Spinal cord (tissue), 9 donors: ENCODE measurements at regions not wholly inside any gene's neighbourhood (a gene's known extent, or its start where the extent isn't known, plus 50 kb on each side); places are given as distances from the start of the nearest gene placed in this dataset.

Experiments
- DNase-seq, 6 donors: peaks; one replicate each; pipeline versions ENCODE4 v3.0.0 to v3.0.0-alpha.2; 2013 to 2015; ENCODE audit warnings: low spot score in 6 of 6, low read depth in 4 of 6
- H3K27ac ChIP-seq: one replicate; pipeline ENCODE4 v1.5.1; 2013; ENCODE audit warnings: low read depth, low read length, control low read depth
- H3K27me3 ChIP-seq: one replicate; pipeline ENCODE4 v1.6.1; 2013; ENCODE audit warnings: low read length; ENCODE audit not compliant: control insufficient read depth, insufficient read depth
- H3K36me3 ChIP-seq: one replicate; pipeline ENCODE4 v1.6.1; 2013; ENCODE audit warnings: low read length; ENCODE audit not compliant: control insufficient read depth, insufficient read depth
- H3K4me1 ChIP-seq: one replicate; pipeline ENCODE4 v1.6.1; 2013; ENCODE audit warnings: low read length; ENCODE audit not compliant: control insufficient read depth, insufficient read depth
- H3K4me3 ChIP-seq: one replicate; pipeline ENCODE4 v1.5.1; 2013; ENCODE audit warnings: low read depth, low read length, control low read depth
- H3K9me3 ChIP-seq: one replicate; pipeline ENCODE4 v1.6.1; 2013; ENCODE audit warnings: low read length; ENCODE audit not compliant: control insufficient read depth, insufficient read depth
- WGBS: methylation state at CpG from one replicate; pipeline ENCODE4 v1.1.5; 2013; ENCODE audit warnings: missing lambda C conversion rate; ENCODE audit not compliant: insufficient coverage; 5-methylcytosine and 5-hydroxymethylcytosine counted together
- donor health status: healthy.

- WGBS, result 50% methylated on average over 2 of the region's 2 CpGs
Measured at GRCh38 chr21:32878661-32879060, 107.1 kb upstream of the PAXBP1 start.

GRCh38 chr21:32881458-32881857 lies 109.9 kb upstream of the PAXBP1 start:
- H3K4me3 ChIP-seq, result no peak overlapping the region
- WGBS, result 95% methylated on average over 4 of the region's 5 CpGs

More at GRCh38 chr21:32878661-32879060, 107.1 kb upstream of the PAXBP1 start:
- H3K9me3 ChIP-seq, result no peaks in the 10 kb centered on the region
- H3K4me1 ChIP-seq, result no peaks in the 10 kb centered on the region
- DNase-seq, result no peak
- no peak overlapping the region for H3K27ac ChIP-seq
- H3K27me3 ChIP-seq, result no peaks in the 10 kb centered on the region
- no peaks in the 10 kb centered on the region for H3K36me3 ChIP-seq
- H3K4me3 ChIP-seq, result no peak overlapping the region

DNA sequence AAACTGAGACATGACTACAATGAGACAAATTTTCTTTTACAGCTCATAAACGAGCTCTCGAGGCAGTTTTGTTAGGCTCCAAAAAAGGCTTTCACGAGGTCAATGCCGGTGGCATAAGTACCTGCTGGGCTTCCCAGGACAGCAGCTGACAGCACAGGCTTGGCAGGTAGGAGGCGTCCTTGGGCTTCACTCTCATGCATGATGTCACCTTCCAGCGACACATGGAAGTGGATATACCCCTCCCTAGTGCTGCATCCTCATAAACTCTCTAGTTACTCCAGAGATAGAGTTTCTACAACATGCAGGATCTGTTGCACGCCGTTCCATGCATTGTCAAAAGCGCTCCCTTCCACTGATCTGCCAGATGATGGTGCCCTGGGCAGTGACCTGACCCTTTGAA lies 112.5 kb upstream of the PAXBP1 start:
- WGBS, result 80% methylated on average over 9 of the region's 9 CpGs
- no peak overlapping the region for H3K4me3 ChIP-seq

More at GRCh38 chr21:32881458-32881857, 109.9 kb upstream of the PAXBP1 start:
- Histone ChIP-seq H3K27me3 (no peaks in the 10 kb centered on the region), H3K36me3 (no peaks in the 10 kb centered on the region), H3K9me3 (no peaks in the 10 kb centered on the region), H3K4me1 (no peaks in the 10 kb centered on the region), H3K27ac (no peak overlapping the region)
- no peak for DNase-seq

DNA sequence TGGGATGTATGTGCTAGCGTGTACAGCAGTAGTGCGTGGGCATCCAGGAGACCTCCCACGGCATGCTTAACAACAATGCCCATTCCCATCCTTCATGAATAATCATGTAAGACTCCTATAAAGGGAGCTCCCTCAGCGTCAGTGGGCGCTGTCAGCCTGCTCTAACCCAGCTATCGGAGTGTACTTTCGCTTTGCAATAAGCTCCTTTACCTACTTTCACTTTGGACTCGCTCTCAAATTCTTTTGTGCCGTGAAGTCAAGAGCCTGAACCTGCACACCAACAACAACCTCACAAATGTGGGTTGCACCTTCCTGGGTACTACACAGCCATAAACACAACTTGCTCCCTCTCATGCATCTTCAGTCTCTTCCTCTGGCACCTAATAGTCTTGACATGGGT lies 114.8 kb upstream of the PAXBP1 start:
- 81% methylated on average over 7 of the region's 9 CpGs for WGBS
- no peaks in the 10 kb centered on the region for H3K36me3 ChIP-seq
- H3K4me3 ChIP-seq, result no peak overlapping the region
- DNase-seq, result no peak
- H3K4me1 ChIP-seq, result no peaks in the 10 kb centered on the region
- no peaks in the 10 kb centered on the region for H3K27me3 ChIP-seq
- H3K27ac ChIP-seq, result no peak overlapping the region
- H3K9me3 ChIP-seq, result no peaks in the 10 kb centered on the region

More for the DNA sequence above, 112.5 kb upstream of the PAXBP1 start:
- DNase-seq, result no peak
- Histone ChIP-seq H3K4me1 (no peaks in the 10 kb centered on the region), H3K9me3 (no peaks in the 10 kb centered on the region), H3K27me3 (no peaks in the 10 kb centered on the region), H3K27ac (no peak overlapping the region), H3K36me3 (no peaks in the 10 kb centered on the region)

DNA sequence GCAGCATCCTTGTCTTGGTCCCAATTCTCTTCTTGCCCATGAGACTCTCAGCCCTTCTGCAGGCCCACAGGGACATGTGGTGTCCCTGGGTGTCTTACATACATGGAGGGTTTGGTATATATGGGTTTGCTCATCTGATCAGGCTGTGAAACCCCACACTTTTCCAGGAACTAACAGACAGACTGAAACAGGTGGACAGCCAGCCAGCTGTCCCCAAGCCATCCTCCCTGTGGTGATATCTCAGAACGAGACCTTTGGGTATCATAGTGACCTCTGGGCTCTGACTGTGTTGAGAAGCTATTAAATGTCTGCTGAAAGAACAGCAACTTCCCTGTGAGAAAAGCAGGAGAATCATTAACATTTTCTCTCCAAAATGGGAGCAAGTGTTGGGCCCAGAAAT lies 115.5 kb upstream of the PAXBP1 start:
- no CpG with 5 or more reads among the region's 1 CpG for WGBS

GRCh38 chr21:32888971-32889370 lies 117.4 kb upstream of the PAXBP1 start:
- peak overlapping the region; percentile 6 for H3K27ac ChIP-seq

More for the DNA sequence above, 115.5 kb upstream of the PAXBP1 start:
- H3K36me3 ChIP-seq, result no peaks in the 10 kb centered on the region
- H3K9me3 ChIP-seq, result no peaks in the 10 kb centered on the region
- H3K27me3 ChIP-seq, result no peaks in the 10 kb centered on the region
- H3K27ac ChIP-seq, result no peak overlapping the region
- no peaks in the 10 kb centered on the region for H3K4me1 ChIP-seq
- DNase-seq, result no peak
- H3K4me3 ChIP-seq, result no peak overlapping the region

DNA sequence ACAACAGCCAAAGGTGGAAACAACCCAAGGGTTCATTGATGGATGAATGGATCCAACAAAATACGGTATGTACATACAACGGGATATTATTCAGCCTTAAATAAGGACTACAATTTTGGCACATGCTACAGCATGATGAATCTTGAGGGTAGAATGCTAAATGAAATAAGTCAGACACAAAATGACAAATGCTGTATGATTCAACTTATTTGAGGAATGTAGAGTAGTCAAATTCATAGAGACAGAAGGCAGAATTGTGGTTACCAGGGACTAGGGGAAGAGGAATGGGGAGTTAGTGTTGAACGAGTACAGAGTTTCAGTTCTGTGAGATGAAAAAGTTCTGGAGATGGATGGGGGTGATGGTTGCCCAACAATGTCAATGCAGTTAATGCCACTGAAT lies 118.0 kb upstream of the PAXBP1 start:
- Histone ChIP-seq H3K9me3 (no peaks in the 10 kb centered on the region), H3K36me3 (no peaks in the 10 kb centered on the region), H3K27ac (no peak overlapping the region), H3K4me1 (no peaks in the 10 kb centered on the region), H3K27me3 (no peaks in the 10 kb centered on the region), H3K4me3 (no peak overlapping the region)
- no peak for DNase-seq
- 88% methylated on average over 1 of the region's 3 CpGs for WGBS

More at GRCh38 chr21:32888971-32889370, 117.4 kb upstream of the PAXBP1 start:
- Histone ChIP-seq H3K4me3 (no peak overlapping the region), H3K27me3 (no peaks in the 10 kb centered on the region), H3K36me3 (no peaks in the 10 kb centered on the region), H3K9me3 (no peaks in the 10 kb centered on the region), H3K4me1 (no peaks in the 10 kb centered on the region)
- no peak for DNase-seq
- WGBS, result 100% methylated on average over 2 of the region's 3 CpGs

- Histone ChIP-seq H3K27ac (no peak overlapping the region), H3K27me3 (no peaks in the 10 kb centered on the region), H3K4me3 (no peak overlapping the region), H3K36me3 (no peaks in the 10 kb centered on the region), H3K9me3 (no peaks in the 10 kb centered on the region), H3K4me1 (no peaks in the 10 kb centered on the region)
- no peak for DNase-seq
Measured at GRCh38 chr21:32894321-32894720, 122.8 kb upstream of the PAXBP1 start.

- 100% methylated on average over 1 of the region's 4 CpGs for WGBS
- Histone ChIP-seq H3K36me3 (no peaks in the 10 kb centered on the region), H3K27ac (no peak overlapping the region), H3K4me1 (no peaks in the 10 kb centered on the region), H3K9me3 (no peaks in the 10 kb centered on the region), H3K4me3 (no peak overlapping the region), H3K27me3 (peaks cover 4% of the 10 kb centered on the region)
- DNase-seq, result no peak
Measured at GRCh38 chr21:32900814-32901213, 124.9 kb upstream of the OLIG2 start.

- Histone ChIP-seq H3K27me3 (peaks cover 9% of the 10 kb centered on the region), H3K9me3 (no peaks in the 10 kb centered on the region), H3K4me3 (no peak overlapping the region), H3K4me1 (no peaks in the 10 kb centered on the region), H3K27ac (no peak overlapping the region), H3K36me3 (no peaks in the 10 kb centered on the region)
- WGBS, result 94% methylated on average over 2 of the region's 3 CpGs
- DNase-seq, result no peak
Measured at GRCh38 chr21:32907521-32907920, 118.2 kb upstream of the OLIG2 start.
